Skeletal muscle satellite cell (primary cell): ENCODE measurements at regions not wholly inside any gene's neighbourhood (a gene's known extent, or its start where the extent isn't known, plus 50 kb on each side); places are given as distances from the start of the nearest gene placed in this dataset. TPM values are rescaled to one million over a fixed set of nuclear protein-coding genes. Genes with fewer than 3 reads are reported as not detected.

Experiments
- H3K27me3 ChIP-seq: 2 replicates; pipeline ENCODE4 v1.7.0; 2013; ENCODE audit warnings: low read length; ENCODE audit not compliant: control insufficient read depth, insufficient read depth
- H3K36me3 ChIP-seq: 2 replicates; pipeline ENCODE4 v1.7.0; 2013; ENCODE audit warnings: mild to moderate bottlenecking, control low read depth, low read length; ENCODE audit not compliant: insufficient read depth
- H3K4me1 ChIP-seq: 2 replicates; pipeline ENCODE4 v1.7.0; 2013; ENCODE audit warnings: low read length; ENCODE audit not compliant: control insufficient read depth, insufficient read depth
- H3K4me2 ChIP-seq: 2 replicates; pipeline ENCODE4 v1.7.0; 2013; ENCODE audit warnings: mild to moderate bottlenecking, low read length
- H3K4me3 ChIP-seq: 2 replicates; pipeline ENCODE4 v1.7.0; 2013; ENCODE audit warnings: low read length
- H3K9ac ChIP-seq: 2 replicates; pipeline ENCODE4 v1.7.0; 2013; ENCODE audit warnings: mild to moderate bottlenecking, low read depth, low read length, moderate library complexity
- H3K9me3 ChIP-seq: replicated peaks from 2 replicates; pipeline ENCODE4 v1.7.0; 2013; ENCODE audit warnings: mild to moderate bottlenecking, control low read depth, low read length
- small RNA-seq: library from RNA; depleted of rRNA; stranded (forward); fragments of <200 nt; gene quantifications from one replicate; pipeline ENCODE3, GENCODE V24; 2012

GRCh38 chr6:113805811-113806495, 51.2 kb upstream of the MARCKS start:
- Histone ChIP-seq H3K9me3 (no peaks in the 10 kb centered on the region), H3K4me2 (no peak overlapping the region), H3K27me3 (no peaks in the 10 kb centered on the region), H3K4me3 (no peak overlapping the region), H3K4me1 (peaks cover 10% of the 10 kb centered on the region), H3K9ac (no peak overlapping the region), H3K36me3 (no peaks in the 10 kb centered on the region)

Small RNA genes lying in the stretch of these regions (small RNA-seq; reads per million reads assigned to genes)
- not detected for gene RNU6-1163P
